Stimulated activated CD4-positive, alpha-beta T cell treated with anti-CD3 and anti-CD28 coated beads, Interleukin-1b, Interleukin-23, amount 100 ng/mL, for 4 hours (primary cell): ENCODE measurements at regions not wholly inside any gene's neighbourhood (a gene's known extent, or its start where the extent isn't known, plus 50 kb on each side); places are given as distances from the start of the nearest gene placed in this dataset.
"Not testable (repeated sequence)": the region's sequence is repeated elsewhere in the genome, so short reads cannot be mapped to it uniquely, and the experiment has no call there.

Experiments used
- DNase-seq, 2 donors: peaks; one replicate each; pipeline ENCODE4 v3.0.0-alpha.2; 2020; ENCODE audit warnings: low read depth in 2 of 2

DNA sequence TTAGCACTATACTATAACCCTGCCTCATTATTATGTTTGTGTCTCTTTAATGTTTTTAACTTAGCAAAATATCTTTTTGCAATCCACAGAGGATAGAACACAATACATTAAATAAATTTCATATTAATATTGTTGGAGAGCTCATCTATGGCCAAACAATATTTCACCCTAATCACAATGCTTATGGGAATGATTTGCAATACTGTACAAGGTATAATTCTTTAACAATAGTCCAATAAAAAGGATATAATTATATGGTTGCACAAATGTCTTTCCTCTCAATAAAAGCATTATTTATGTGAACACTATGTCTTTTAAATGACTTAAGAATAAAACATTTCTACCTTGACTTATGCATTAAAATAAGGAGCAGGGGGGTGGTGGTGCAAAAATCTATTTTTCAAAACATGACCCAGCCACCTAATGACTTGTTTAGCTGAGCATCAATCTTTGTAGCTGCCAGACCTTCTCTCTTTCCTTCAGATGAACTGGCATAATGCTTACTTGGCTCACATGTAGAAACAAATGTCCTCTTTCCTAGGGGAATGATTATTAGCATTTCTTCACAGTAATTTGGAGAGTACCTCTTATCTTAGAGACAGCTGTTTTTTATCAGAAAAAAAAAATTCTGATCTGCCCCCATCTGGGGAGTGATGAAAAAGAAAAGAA, 1933.6 kb upstream of the LRRTM1 start:
- no peak for DNase-seq

DNA sequence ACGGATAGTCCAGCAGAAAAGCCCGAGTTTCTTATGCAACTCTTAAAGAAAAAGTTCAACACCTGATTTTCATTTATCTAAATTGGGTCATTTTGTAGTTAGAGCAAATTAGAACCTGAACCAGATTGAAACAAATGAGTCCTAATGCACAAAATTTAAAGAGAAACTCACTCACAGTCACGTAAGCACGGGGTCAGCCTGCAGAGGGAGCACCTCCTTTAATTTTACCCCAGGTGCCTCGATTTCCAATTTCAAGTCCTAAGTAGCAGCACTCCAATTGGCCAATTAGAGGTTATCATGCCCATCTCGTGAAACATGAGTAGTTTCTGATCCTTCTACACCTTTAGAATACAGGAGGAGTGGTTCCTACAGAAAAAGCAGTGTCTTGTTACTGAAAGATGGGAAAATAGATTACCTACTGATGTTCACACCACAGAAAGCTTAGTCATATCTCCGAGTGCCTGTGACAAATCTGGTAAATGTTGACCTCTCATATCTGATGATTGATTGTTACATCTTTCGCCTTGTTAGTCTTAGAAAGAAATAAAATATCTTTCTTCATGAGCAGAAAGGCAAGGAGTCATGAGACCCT, 1929.8 kb upstream of the LRRTM1 start:
- no peak for DNase-seq

DNA sequence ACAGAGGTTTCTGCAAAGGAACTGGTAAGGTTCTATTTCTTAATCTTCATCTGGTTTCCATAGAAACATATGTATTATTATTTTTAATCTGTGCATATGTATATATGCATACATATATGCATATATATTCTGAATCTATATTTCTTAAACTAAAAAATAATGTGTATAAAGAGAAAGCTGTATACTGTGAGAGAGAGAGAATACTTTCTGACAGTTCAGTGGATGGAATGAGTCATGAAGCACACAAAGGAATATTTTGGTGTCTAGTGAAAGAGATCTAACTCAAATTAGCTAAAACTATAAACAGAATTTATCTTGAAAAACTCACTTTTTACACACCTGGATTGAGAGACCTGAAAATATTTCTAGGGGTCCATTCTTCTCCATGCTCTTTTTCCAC, 1929.3 kb upstream of the LRRTM1 start:
- DNase-seq: no peak

- DNase-seq: no peak
Measured at GRCh38 chr2:82230406-82230805, 1925.9 kb upstream of the LRRTM1 start.

DNA sequence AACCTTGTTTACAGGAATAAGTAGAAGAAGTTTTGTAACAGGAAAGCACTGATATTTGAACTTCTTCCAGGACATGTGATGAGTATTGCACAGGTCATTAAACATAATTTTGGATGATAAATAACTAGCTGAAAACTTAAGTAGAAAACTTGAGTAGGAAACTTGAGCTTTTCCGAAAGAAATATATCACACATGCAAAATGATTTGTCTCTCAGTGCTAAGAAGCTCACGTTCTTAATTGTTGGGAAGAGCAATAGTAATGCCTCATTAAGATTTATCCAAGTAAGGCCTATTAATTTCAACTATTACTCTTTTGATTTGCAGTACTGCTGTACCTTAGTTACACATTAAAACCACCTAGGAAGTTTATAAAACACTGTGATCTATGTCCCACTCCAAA, 1921.9 kb upstream of the LRRTM1 start:
- no peak for DNase-seq

- DNase-seq: no peak
Measured at GRCh38 chr2:82224301-82224940, 1919.9 kb upstream of the LRRTM1 start.

- no peak for DNase-seq
Measured at GRCh38 chr2:82215212-82215611, 1910.7 kb upstream of the LRRTM1 start.

GRCh38 chr2:82199493-82199852, 1894.9 kb upstream of the LRRTM1 start:
- DNase-seq: no peak

DNA sequence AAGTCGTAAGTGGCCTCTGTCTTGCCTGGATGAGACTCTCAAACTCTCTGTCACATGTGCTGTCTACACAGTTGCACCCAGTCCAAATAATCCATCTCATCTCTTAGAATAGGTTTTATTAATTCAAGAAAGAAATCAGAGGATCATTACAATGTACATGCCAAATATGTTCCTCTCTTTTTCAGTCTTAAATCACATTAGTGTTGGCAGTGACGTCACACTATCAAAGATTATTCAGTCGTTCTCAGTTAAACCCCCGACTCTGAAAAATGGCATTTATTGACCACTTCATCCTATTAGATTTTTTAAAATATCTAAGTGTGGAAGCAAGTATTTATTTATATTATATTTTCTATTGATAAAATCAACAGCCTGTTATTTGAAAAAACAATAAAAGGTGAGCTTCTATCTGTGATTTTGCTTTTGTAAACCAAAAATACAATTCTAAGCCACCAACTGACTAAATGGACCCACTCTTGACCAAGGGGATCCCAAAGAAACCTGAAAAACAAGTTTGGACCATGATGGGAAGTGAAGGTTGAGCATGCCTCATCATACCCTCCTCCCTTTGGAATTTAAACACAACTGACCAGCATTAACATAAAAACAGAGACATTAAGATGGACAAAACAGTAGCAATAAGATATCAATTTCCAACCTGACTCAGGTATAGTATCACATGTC, 1894.4 kb upstream of the LRRTM1 start:
- no peak for DNase-seq

DNA sequence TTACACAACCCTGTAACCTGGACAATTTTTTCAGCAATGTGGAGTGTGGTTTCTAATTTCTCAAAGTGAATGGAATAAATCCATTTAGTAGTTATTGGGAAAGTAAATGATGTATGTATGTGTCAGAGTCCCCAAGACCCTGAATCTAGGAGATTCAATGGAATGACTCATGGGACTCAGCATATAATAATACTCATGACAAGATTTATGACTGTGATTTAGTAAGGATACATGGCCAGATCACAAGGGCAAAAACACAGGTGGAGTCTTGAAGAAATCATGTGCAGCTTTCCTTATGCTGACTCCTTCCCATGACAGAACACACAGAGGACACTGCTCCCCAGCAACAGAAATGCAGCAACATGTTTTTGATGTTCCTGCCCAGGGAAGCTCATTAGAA, 1877.7 kb upstream of the LRRTM1 start:
- no peak for DNase-seq

DNA sequence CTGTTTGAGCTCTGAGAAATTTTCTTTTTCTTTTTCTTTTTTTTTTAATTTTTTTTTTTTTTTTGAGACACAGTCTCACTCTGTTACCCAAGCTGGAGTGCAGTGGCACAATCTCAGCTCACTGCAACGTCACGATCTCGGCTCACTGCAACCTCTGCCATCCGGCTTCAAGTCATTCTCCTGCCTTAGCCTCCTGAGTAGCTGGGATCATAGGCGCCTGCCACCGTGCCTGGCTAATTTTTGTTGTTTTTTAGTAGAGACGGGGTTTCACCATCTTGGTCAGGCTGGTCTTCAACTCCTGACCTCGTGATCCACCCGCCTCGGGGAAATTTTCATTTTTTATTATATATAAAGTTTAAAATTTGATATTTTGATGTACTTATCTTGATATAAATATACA, 1870.7 kb upstream of the LRRTM1 start:
- DNase-seq: not testable (repeated sequence)

DNA sequence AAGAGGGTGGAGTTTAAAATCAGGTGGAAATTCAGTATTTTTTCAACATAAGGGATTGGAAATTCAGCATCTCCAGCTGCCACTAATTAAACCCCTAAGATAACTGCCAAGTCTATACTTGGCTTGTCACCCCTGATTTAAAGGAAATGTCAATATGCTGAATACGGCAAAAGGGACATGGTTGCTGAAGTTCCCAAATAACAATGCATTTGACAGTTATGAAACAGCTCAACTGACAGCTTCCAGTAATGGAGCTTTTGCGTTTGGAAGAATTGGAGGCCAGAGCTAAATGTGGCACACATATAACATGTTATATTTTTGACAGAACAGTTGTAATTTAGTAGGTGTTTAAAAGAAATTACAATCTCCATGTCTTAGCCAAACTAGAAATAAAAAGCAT, 1867.9 kb upstream of the LRRTM1 start:
- no peak for DNase-seq

DNA sequence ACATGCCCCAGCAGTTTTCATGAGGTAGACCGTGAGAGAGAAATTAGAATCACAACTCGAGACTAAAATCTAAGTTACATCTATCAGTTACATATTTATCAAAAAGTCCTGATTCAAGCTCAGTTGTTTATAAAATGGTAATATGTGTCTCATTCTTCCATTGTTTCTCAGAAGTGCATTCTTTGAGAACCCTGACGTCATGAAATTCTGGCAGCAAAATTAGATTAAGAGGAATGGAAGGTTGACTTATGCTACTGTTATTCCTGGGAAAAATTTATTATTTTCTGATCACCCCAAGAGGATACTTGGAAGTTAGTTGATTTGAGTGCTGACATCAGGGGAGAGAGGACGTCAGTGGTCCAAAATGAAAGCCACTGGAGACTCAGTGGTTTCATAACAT, 1864.8 kb upstream of the LRRTM1 start:
- DNase-seq: no peak

DNA sequence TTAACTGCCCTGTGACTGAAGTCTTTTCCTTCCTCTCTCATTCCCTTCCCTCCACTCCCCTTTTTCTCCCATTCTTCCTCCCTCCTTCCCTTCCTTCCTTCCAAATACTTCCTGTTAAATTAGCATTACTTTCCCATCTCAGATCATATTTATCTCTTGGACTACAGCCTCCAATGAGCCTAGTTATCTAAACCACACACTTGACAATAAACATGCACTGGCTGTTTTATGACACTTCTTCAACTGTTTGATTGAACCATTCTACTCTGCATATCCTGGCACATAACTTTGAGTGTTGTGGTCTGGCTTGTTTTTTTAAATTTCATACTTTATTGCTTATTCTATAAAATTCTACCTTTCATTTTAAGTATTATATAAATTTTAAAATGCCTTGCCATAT, 1860.8 kb upstream of the LRRTM1 start:
- no peak for DNase-seq

DNA sequence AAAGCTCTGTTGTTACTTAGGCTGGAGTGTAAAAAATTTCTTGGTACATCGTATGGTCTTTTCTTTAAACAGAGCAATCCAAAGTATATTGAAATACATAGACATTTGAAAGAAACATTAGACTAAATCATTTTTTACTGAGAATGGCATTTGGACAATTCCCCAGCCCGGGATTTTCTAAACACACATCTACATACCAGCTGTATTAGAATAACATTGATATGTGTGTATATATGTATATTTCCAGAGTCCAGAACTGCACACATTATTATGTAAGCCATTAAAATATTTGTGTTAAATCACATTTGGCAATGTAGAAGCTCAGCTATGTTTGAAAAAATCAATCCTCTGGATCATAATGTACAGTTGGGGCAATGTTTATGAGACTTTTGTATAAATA, 1853.6 kb upstream of the LRRTM1 start:
- no peak for DNase-seq

DNA sequence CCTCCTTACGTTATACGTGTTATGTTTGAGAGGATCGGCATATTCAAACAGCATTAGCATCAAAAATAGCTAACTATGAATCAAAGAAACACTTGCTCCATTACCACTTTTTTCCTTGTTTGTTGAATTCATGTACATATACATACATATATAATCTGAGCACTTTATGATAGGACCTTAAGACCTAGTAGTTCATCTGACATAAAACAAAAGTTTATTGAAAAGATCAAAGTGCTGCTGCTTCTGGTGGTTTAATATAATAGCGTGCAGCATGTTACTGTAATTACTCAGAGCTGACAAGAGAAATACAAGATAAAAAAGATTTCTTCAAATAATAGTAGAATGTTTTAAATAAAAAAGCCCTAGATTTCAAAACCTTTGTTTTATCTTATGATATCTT, 1850.9 kb upstream of the LRRTM1 start:
- DNase-seq: no peak

- no peak for DNase-seq
Measured at GRCh38 chr2:82143343-82143742, 1838.8 kb upstream of the LRRTM1 start.

- no peak for DNase-seq
Measured at GRCh38 chr2:82139979-82140611, 1835.5 kb upstream of the LRRTM1 start.

DNA sequence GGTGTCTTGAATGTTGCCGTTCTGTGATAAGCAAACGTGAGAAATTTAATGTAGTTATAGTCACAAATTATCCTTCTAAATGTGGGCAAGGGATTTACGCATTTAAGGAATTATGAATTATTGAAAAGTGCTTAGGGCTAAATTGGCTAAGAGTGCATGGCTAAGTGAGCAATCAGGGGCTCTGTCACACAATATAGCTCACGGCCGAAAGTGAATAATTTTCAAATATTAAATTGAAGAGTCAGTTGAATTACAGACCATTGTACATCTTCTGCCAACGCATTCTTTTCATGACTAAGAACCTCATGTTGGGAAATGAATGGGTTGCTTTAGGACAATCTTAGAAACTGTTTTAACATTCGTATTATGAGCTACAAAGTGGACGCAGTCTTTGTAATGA, 1832.9 kb upstream of the LRRTM1 start:
- no peak for DNase-seq

DNA sequence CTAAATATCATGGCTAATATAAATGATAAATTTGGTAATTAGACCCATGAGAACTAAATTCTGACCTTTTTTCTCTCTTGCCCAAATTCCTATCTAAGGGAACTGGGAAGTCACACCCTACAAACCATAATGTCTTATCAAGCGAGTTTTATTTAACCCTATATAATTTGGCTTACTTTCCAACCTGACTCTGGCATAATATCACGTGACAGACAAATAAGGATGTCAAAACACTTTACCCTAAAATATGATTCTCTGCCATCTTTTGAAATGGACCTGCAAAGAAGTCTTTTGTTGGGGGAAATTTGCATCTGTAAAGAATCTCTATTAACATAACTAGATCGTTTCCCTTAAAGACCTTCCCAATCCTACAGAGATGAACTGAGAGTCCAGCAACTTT, 1823.5 kb upstream of the LRRTM1 start:
- DNase-seq: no peak

GRCh38 chr2:82124629-82125028, 1820.1 kb upstream of the LRRTM1 start:
- DNase-seq: no peak

GRCh38 chr2:82120654-82121053, 1816.1 kb upstream of the LRRTM1 start:
- no peak for DNase-seq

- no peak for DNase-seq
Measured at GRCh38 chr2:82120115-82120514, 1815.6 kb upstream of the LRRTM1 start.
